Astrocyte (in vitro differentiated cells and primary cell): ENCODE measurements at regions not wholly inside any gene's neighbourhood (a gene's known extent, or its start where the extent isn't known, plus 50 kb on each side); places are given as distances from the start of the nearest gene placed in this dataset.

ENCODE experiments used
- DNase-seq: peaks from one replicate; pipeline ENCODE4 v3.0.0-alpha.2; 2010; ENCODE audit warnings: low read depth
- FAIRE-seq: peaks from 2 replicates; lab custom pipeline; 2011; peaks lifted over from hg19 to GRCh38; lab: Jason Lieb, UNC
- H2AFZ ChIP-seq: 2 replicates; pipeline ENCODE4 v1.6.0; 2012; ENCODE audit warnings: low read depth, low read length, inconsistent platforms
- H3K27ac ChIP-seq: 2 replicates; pipeline ENCODE4 v1.5.1; 2011; ENCODE audit warnings: low read depth, low read length, inconsistent platforms
- H3K27me3 ChIP-seq: 2 replicates; pipeline ENCODE4 v1.6.0; 2011; ENCODE audit warnings: low read length, inconsistent platforms; ENCODE audit not compliant: insufficient read depth
- H3K36me3 ChIP-seq: 2 replicates; pipeline ENCODE4 v1.5.1; 2011; ENCODE audit warnings: low read length, inconsistent platforms; ENCODE audit not compliant: insufficient read depth
- H3K4me1 ChIP-seq: 2 replicates; pipeline ENCODE4 v1.5.1; 2011; ENCODE audit warnings: low read length, inconsistent platforms; ENCODE audit not compliant: insufficient read depth
- H3K4me2 ChIP-seq: 2 replicates; pipeline ENCODE4 v1.6.0; 2012; ENCODE audit warnings: low read length, inconsistent platforms
- H3K4me3 ChIP-seq: 2 replicates; pipeline ENCODE4 v1.5.1; 2011; ENCODE audit warnings: low read depth, mild to moderate bottlenecking, low read length, inconsistent platforms; ENCODE audit not compliant: insufficient read depth
- H3K79me2 ChIP-seq: 2 replicates; pipeline ENCODE4 v1.6.0; 2012; ENCODE audit warnings: mild to moderate bottlenecking, low read length, inconsistent platforms; ENCODE audit not compliant: insufficient read depth
- H3K9ac ChIP-seq: 2 replicates; pipeline ENCODE4 v1.6.0; 2012; ENCODE audit warnings: mild to moderate bottlenecking, low read length, inconsistent platforms
- H3K9me3 ChIP-seq: 2 replicates; pipeline ENCODE4 v1.5.1; 2012; ENCODE audit warnings: low read depth, mild to moderate bottlenecking, low read length, inconsistent platforms; ENCODE audit not compliant: insufficient read depth
- H4K20me1 ChIP-seq: 2 replicates; pipeline ENCODE4 v1.6.0; 2012; ENCODE audit warnings: low read length, inconsistent platforms; ENCODE audit not compliant: insufficient read depth
- H3K27ac Mint-ChIP-seq: one replicate; pipeline ENCODE4 v1.8.0; 2021; ENCODE audit warnings: mild to moderate bottlenecking, mixed read lengths; ENCODE audit not compliant: unreplicated experiment
- H3K27me3 Mint-ChIP-seq: one replicate; pipeline ENCODE4 v1.8.0; 2021; ENCODE audit warnings: low read depth, mixed read lengths; ENCODE audit not compliant: unreplicated experiment
- H3K36me3 Mint-ChIP-seq: one replicate; pipeline ENCODE4 v1.8.0; 2021; ENCODE audit warnings: low read depth, mixed read lengths; ENCODE audit not compliant: unreplicated experiment
- H3K4me1 Mint-ChIP-seq: one replicate; pipeline ENCODE4 v1.8.0; 2021; ENCODE audit warnings: low read depth, mixed read lengths; ENCODE audit not compliant: unreplicated experiment
- H3K4me3 Mint-ChIP-seq: one replicate; pipeline ENCODE4 v1.8.0; 2021; ENCODE audit warnings: mild to moderate bottlenecking, moderate library complexity, mixed read lengths; ENCODE audit not compliant: unreplicated experiment
- H3K9me3 Mint-ChIP-seq: one replicate; pipeline ENCODE4 v1.8.0; 2021; ENCODE audit warnings: mild to moderate bottlenecking, mixed read lengths; ENCODE audit not compliant: unreplicated experiment
- EZH2 ChIP-seq: IDR thresholded peaks from 2 replicates; pipeline ENCODE4 v1.6.1; 2012; ENCODE audit warnings: mild to moderate bottlenecking, low read length, inconsistent platforms; ENCODE audit not compliant: insufficient read depth
- TF ChIP-seq, protein P1 (sequence below): IDR thresholded peaks from 2 replicates; pipeline ENCODE4 v1.5.1; 2011; ENCODE audit warnings: low read depth, mild to moderate bottlenecking, inconsistent platforms, low read length, moderate library complexity; ENCODE audit not compliant: insufficient read depth

GRCh38 chr5:167594750-167595149, 696.7 kb upstream of the WWC1 start:
- H3K9me3 ChIP-seq: no peaks in the 10 kb centered on the region
- H3K4me3 Mint-ChIP-seq: no peak overlapping the region
- H3K4me1 ChIP-seq: no peaks in the 10 kb centered on the region
- H3K9me3 Mint-ChIP-seq: no peaks in the 10 kb centered on the region
- FAIRE-seq (peak; percentile 64), DNase-seq (no peak)
- H3K27ac ChIP-seq: no peak overlapping the region
- H2AFZ ChIP-seq: no peak overlapping the region
- no peaks in the 10 kb centered on the region for H3K27me3 Mint-ChIP-seq
- H3K4me1 Mint-ChIP-seq: peaks cover 3% of the 10 kb centered on the region
- no peak overlapping the region for H3K27ac Mint-ChIP-seq
- no peak overlapping the region for H3K4me3 ChIP-seq
- H3K9ac ChIP-seq: no peak overlapping the region
- no peaks in the 10 kb centered on the region for H3K36me3 ChIP-seq
- H3K79me2 ChIP-seq: peaks cover 4% of the 10 kb centered on the region
- no peak overlapping the region for H3K4me2 ChIP-seq
- H3K36me3 Mint-ChIP-seq: peaks cover 5% of the 10 kb centered on the region
- H3K27me3 ChIP-seq: no peaks in the 10 kb centered on the region
- TF ChIP-seq, protein P1, sequence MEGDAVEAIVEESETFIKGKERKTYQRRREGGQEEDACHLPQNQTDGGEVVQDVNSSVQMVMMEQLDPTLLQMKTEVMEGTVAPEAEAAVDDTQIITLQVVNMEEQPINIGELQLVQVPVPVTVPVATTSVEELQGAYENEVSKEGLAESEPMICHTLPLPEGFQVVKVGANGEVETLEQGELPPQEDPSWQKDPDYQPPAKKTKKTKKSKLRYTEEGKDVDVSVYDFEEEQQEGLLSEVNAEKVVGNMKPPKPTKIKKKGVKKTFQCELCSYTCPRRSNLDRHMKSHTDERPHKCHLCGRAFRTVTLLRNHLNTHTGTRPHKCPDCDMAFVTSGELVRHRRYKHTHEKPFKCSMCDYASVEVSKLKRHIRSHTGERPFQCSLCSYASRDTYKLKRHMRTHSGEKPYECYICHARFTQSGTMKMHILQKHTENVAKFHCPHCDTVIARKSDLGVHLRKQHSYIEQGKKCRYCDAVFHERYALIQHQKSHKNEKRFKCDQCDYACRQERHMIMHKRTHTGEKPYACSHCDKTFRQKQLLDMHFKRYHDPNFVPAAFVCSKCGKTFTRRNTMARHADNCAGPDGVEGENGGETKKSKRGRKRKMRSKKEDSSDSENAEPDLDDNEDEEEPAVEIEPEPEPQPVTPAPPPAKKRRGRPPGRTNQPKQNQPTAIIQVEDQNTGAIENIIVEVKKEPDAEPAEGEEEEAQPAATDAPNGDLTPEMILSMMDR: no peak
- no peak for TF ChIP-seq EZH2
- H4K20me1 ChIP-seq: no peaks in the 10 kb centered on the region

GRCh38 chr5:167595196-167595595, 696.2 kb upstream of the WWC1 start:
- TF ChIP-seq, protein P1: no peak
- no peak for TF ChIP-seq EZH2
- no peak overlapping the region for H3K27ac Mint-ChIP-seq
- Histone ChIP-seq H3K4me1 (no peaks in the 10 kb centered on the region), H4K20me1 (no peaks in the 10 kb centered on the region), H3K36me3 (no peaks in the 10 kb centered on the region), H3K27me3 (no peaks in the 10 kb centered on the region), H3K79me2 (peaks cover 4% of the 10 kb centered on the region), H3K27ac (no peak overlapping the region), H3K9ac (no peak overlapping the region), H3K4me3 (no peak overlapping the region), H3K9me3 (no peaks in the 10 kb centered on the region), H3K4me2 (no peak overlapping the region), H2AFZ (no peak overlapping the region)
- no peaks in the 10 kb centered on the region for H3K27me3 Mint-ChIP-seq
- H3K4me1 Mint-ChIP-seq: peaks cover 3% of the 10 kb centered on the region
- no peak for FAIRE-seq
- DNase-seq: no peak
- H3K9me3 Mint-ChIP-seq: no peaks in the 10 kb centered on the region
- no peak overlapping the region for H3K4me3 Mint-ChIP-seq
- H3K36me3 Mint-ChIP-seq: peaks cover 5% of the 10 kb centered on the region

- H3K4me3 ChIP-seq: no peak overlapping the region
Measured at GRCh38 chr5:167598166-167598565, 693.3 kb upstream of the WWC1 start.

More at GRCh38 chr5:167598166-167598565, 693.3 kb upstream of the WWC1 start:
- TF ChIP-seq, protein P1: no peak
- TF ChIP-seq EZH2: no peak
- Histone ChIP-seq H3K9ac (no peak overlapping the region), H3K36me3 (no peaks in the 10 kb centered on the region), H3K4me1 (no peaks in the 10 kb centered on the region), H3K27me3 (no peaks in the 10 kb centered on the region), H3K79me2 (peaks cover 3% of the 10 kb centered on the region), H2AFZ (no peak overlapping the region), H4K20me1 (no peaks in the 10 kb centered on the region), H3K27ac (no peak overlapping the region), H3K9me3 (no peaks in the 10 kb centered on the region), H3K4me2 (no peak overlapping the region)
- H3K4me3 Mint-ChIP-seq: no peak overlapping the region
- no peaks in the 10 kb centered on the region for H3K9me3 Mint-ChIP-seq
- H3K4me1 Mint-ChIP-seq: peaks cover 3% of the 10 kb centered on the region
- peaks cover 8% of the 10 kb centered on the region for H3K36me3 Mint-ChIP-seq
- no peak overlapping the region for H3K27ac Mint-ChIP-seq
- no peak for FAIRE-seq
- no peak for DNase-seq
- H3K27me3 Mint-ChIP-seq: no peaks in the 10 kb centered on the region
